Right lung (tissue), 2 donors: ENCODE measurements at regions not wholly inside any gene's neighbourhood (a gene's known extent, or its start where the extent isn't known, plus 50 kb on each side); places are given as distances from the start of the nearest gene placed in this dataset.
"Not testable (repeated sequence)": the region's sequence is repeated elsewhere in the genome, so short reads cannot be mapped to it uniquely, and the experiment has no call there.

Experiments used
- DNase-seq, 2 donors: peaks; one replicate each; pipeline ENCODE4 v3.0.0-alpha.2; 2013

DNA sequence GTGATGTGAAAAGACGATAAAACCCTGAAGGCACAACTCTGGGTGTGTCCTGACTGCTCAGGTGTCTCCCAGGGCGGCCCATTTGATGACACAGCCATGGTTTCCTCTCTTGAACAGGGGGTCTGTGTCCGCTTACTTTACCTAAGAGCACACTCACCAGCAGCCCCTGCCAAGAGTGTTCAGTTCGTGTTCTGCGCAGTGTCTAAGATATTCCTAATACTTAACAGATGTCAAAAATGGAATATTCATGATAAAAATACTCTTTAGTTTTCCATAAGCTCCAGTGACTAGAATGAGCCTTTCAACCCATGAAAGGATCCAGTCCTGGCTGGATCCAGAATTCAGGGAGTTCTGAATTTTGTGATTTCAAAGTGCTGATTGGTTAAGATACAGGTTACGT lies 492.4 kb downstream of the TNS3 start:
- DNase-seq: no peak

DNA sequence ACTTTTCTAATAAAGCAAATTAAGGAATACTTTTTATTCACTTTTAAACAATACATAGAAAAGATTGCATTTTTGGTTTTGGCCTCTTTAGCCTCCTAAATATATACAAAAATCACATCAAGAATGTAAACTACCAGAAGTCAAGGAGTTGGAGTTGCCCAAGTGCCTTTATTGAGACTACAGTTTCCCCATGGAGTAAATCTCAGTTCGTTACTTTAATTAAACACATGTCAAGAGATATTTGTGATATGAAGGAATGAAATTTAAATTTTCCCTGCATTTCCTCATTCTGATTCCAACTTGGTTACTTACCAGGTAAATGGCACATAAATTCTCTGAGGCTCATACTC lies 492.9 kb downstream of the TNS3 start:
- no peak for DNase-seq

DNA sequence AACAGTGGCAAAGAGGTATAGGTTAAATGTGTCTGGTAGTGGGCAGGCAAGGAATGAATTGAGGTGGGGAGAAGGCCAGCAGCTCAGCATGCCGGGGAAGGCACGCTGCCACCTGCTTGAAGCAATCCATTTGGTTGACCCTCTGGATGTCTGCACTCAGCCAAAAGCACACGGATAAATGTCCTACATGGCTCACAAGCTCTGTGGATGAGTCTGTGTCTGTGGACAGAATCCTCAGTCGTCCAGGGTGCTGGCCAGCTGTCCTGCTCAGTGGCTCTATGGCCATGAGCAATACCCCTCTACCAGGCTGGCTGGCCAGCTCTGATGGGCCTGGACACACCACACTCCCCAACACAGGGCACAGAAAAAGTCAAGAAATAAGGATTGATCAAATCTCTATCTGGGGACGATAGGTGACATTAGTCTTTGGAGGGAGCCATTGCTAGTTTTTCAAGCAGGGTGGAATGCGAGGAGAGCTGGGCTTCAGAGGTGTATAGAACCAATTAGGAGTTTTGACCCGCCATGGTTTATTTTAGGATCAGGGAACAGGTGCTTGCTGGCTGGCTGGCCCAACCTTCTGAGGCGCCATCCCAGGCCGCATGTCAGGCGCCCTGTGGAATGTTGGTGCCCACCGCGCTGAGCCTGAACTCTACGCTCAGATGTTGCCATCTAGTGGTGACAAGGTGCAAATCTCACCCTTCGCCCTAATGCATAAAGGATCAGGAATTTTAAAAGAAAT lies 493.4 kb downstream of the TNS3 start:
- peak; percentile 45 to 62 for DNase-seq

DNA sequence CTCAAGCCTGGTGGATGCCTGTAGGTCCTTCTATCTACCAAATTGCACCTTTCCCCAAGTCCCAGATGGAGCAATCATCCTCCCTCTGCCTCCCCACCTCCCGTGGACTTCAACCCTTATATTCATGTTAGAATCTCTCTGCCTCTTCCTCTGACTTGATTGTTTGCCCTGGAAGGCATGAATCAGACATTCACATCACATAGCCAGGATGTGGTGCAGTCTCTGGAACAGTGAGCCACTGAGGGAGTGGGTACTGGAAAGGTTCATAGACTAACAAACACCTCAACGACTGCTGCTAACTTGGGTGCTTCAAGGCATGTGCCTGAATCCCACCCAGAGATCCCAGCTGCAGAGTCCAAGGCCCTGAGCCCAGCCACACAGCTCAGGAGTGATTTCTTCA lies 494.0 kb downstream of the TNS3 start:
- no peak for DNase-seq

DNA sequence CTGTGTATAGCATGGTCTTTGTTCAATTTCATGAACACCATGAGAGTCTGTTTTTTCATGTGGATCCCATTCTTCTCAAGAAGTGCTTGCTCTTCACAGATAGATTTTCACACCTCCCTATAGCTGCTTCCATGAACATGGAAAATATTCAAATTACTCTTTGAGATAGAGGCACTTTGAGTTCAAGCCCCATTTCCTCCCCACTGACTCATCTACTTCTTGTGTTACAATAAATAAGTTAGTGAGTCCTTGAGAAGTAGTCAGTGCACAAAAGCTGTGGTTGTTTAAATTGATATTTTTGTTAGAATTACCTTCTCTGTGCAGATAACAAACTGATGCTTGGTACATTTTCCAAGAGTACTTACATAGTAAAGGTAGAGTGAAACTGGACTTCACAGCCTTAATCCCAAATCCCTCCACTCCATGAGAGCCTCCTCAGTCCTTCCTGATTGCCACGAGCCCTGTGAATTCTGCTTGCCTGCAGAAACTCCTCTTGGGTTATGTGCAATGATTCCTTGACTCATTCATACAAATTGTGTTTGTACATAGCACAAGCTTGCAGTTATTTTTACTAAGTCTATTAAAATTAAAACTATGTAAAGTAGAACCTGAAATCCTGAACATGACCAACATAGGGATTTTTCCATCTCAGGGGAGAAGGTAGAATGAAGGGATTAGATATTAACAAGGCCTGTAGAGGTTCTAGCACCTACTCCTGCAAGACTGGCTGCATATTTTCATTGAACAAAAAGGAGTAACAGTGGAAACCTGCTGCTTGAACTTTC lies 496.2 kb downstream of the TNS3 start:
- DNase-seq: no peak

DNA sequence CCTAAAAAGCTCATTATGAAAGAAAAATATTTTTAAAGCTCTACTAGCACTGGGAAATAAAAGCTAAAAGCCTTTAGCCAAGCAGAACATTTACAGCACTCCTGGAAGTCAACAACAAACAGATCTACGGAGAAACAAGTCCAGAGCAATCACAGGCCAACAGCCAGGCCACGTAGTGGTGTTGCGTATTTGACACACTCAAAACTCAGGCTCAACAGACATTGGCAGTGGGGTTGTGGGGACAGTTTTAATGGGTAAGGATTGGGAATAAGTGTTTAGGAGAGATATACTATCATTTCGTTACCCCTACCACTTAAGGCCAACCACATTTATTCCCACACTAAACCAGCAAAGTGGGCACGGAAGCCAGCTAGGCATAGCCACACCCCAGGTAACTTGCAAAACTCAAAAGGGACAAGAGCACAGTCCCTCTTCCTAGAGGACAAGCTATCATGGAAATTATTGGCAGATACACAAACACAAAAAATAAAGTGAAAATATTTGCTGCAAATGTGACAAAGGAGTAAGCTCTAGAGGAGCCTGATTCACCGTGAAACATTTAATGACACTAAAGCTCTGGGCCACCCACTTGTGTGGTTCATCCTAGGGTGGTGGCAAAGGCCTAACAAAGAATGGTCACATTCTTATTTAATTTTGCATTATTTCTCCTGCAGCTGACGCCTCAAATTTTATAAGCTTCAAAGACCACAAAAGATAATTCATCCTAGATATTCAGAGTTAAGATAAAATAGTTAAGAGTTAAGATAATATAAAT lies 498.2 kb downstream of the TNS3 start:
- no peak for DNase-seq

DNA sequence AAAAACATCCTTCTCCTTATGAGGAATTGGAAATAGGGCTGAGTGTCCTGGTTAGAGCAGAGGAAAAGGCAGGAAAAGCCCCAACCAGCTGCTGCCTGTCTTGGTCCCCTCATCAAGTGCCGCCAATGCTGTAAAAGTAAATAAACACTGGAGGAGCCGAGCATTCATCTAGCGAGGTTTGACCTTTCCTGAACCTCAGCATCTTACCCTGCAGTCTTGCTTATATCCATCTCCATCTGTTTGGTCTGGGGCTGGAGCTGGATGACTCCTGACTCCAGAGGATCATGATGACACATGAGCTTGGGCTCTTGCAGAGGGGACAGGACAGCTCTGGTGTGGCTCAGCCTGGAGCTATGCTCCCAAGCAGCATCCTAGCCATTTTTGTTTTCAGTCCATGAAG lies 501.1 kb downstream of the TNS3 start:
- DNase-seq: peak; percentile 85 to 86

DNA sequence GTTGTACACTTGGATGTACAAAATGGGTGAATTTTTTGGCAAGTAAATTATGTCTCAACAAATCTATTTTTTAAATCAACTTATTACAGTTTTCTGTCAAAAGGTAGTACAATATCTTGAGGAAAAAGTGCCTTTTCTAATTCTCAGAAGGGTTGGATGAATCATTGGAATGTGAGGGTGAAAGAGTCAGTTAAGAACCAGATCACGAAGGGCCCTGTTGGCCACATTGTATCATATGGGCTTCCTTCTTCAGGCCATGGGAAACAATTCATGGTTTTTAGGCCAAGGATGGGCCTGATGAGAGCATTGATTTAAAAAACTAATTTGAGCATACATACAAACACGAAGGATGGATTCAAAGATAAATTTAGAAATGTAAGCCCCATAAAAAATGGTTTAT lies 503.7 kb downstream of the TNS3 start:
- DNase-seq: no peak

DNA sequence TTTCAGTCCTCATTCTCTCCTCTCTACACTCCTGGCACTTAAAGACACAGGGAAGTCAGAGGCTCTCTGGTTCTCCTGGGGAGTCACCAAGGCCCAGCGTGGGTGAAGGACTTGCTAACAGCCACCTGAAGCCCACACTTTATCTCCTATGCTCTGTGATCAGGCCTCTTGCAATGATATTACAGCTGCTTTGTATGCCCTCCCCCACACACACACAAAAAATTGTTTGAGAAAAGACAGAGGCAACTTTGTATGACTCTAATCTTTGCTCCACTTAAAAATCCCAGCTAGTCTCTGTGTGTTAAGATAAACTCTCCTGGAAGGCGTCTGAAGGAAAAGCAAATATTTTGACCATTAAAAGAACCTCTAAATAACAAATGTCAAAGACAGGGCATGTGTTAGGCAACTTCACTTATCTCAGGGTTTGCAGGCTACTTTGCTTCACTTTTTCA lies 507.2 kb downstream of the TNS3 start:
- peak; percentile 28 to 36 for DNase-seq

DNA sequence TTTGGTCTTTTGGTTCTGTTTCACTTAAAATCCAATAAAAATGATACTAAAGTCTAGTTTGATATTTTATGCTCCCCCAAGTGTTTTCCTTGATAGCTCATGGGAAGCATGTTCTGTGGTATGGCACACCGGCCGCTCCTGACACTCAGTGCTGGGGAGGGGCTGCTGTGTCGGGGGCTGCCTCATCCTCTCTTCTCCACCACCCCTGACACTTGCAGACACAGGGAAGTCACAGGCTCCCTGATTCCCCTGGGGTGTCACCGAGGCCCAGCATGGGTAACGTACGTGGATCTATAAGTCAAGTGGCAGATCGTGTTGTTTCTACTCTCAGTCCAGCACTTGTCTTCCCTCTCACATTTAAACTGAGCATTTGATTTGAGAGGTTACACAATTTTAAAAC lies 508.6 kb downstream of the TNS3 start:
- no peak for DNase-seq

DNA sequence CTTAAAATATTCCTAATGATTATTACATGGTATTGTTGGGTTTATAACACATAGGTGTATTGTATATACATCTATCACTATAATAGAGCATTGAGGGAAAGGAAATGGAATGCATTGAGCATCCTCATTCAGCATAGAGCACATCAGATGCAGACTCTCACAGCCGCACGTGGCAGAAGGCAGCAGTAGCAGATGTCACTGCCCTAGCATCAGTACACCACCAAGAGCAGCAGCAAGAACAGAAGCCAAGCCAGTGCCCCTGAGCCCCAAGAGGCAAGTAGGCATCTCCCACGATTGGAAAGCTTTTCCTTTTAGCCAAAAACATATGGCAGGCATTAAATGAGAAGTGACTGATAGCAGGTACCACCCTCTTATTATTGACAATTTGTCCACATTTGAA lies 510.0 kb downstream of the TNS3 start:
- no peak for DNase-seq

DNA sequence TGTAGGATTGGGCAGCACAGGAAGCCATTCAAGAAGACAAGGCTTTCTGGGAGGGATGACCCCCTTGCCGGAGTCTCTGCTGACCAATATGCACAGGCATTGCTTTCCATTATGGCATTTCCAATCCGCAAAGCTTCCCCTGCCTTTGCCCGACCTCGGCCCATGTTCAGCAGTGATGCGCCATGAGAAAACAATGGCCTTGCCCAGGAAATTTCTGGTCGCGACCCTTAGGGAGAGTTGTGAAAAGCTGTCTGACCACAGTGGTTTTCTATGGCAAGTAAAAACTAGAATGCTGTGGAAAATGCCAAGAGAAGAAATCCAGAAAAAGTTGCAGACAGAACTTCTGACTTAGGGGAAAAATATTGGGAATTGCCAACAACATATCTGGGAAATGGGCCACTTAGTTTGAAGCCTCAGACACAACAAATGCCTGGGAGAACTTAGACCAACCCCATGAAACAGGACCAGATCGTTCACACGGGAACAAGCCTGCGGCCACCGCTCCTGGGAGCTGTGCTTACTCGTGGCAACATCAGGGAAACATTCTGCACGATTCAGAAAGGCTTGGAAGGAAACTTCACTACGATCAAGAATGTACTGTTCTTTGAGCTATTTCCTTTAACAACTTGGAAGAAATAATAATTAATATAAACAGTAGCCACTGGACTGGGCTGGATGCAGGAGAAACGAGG lies 512.4 kb downstream of the TNS3 start:
- no peak for DNase-seq

DNA sequence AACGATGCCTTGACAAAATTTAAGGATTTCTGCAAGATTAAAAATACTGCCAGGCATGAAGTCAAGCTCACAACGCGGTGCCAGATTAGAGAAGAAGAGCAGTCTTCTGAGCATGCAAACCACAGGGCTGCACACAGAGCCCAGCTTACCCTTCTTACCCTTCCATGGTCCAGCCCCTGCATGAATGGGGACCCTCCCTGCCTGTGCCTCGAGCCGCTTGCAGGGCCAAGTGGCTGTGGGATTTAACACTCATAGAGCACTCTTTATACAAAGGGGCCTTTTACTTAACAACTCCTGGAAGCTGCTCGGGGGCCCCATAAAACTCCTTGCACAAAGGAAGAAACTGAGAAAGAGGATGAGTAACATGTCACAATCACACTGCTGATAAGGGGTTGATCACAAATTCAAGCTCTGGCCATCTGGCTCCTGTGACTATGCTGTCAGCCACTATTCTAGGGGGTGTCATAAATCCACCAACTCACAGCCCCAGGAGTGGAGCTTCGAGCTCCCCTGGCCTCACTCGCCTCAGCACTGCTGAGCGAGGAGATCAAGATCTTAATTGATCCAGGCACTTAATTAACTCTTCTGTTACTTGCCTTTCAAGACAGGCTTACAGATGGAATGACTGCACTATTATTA lies 514.8 kb downstream of the TNS3 start:
- no peak for DNase-seq

DNA sequence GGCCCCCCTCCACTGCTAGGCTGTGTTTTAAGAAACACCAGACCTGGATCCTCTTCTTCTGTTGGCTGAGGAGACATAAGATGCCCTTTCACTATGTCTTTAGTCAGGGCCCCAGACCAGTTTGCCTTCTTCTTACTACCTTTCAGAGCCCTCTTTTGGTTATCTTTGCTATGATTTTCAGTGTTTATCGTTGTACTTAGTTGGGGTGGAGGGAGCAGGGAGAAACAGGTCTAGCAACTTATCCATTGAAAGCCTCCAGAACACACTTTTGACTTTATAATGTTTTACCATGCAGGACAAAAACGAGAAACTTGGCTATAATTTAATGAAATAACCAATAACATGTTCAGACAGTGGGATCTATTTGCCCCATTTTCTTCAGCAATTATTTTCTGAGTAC lies 525.2 kb downstream of the TNS3 start:
- no peak for DNase-seq

DNA sequence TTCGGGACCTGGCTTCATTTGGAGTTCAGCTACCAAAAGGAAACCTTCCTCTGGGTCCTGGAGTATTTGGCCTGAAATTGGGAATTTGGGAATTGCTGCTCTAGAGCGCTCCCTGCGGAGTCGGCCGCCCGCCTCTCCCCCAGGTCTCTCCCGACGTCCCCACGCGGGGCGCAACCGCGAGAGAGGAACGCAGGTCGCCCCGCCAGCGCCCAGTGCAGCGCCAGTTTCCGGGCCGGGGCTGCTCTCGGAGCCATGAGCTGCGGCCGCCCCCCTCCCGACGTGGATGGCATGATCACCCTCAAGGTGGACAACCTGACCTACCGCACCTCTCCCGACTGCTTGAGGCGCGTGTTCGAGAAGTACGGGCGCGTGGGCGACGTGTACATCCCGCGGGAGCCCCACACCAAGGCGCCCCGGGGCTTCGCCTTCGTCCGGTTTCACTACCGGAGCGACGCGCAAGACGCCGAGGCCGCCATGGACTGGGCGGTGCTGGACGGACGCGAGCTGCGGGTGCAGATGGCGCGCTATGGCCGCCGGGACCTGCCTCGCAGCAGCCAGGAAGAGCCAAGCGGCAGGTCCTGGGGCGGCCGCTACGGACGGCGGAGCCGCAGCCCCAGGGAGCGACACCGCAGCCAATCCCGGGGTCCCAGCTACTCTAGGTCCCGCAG lies 529.2 kb downstream of the TNS3 start:
- not testable (repeated sequence) for DNase-seq

DNA sequence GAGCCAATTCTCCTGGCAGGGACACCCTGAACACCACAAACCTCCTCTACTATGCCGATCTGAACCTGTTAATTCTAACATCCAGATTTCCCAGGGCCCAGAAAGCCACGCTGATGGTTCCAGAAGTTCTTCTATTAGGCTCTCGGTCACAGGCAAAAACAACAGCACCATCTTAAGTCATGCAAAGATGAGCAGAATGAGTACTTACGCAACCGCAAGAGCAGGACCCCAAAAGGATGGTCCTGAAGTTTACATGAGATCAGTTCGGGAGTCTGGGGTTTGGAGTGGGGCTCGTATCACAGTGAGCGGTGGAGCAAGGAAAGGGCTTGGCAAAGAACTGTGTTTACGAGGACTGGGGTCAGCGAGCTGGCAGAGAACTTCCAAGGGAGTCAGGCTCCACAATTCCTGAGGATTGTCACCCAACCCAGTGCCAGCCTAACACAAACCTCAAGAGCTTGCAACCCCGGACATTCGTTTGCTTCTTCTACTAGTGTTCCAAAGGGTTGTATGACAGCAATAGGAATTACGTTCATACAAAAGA lies 532.6 kb downstream of the TNS3 start:
- DNase-seq: no peak

DNA sequence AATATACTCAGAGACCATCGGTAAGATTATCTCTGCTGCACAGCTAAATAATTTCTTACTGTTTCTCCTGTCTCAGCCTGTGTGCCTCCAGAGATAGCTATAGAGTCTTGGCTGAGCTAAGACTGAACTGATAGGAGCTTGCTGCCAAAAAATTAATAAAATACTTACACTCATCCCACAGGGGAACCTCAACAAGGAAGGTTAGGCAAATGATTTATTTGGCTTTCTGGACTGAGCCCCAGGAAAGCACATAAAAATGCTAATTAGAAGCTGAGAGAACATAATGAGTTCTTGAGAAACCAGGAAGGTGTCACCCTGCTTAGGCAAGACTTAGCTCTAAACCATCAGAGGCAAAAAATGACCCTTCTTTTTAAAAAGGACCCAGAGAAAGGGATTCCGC lies 534.5 kb downstream of the TNS3 start:
- no peak for DNase-seq

DNA sequence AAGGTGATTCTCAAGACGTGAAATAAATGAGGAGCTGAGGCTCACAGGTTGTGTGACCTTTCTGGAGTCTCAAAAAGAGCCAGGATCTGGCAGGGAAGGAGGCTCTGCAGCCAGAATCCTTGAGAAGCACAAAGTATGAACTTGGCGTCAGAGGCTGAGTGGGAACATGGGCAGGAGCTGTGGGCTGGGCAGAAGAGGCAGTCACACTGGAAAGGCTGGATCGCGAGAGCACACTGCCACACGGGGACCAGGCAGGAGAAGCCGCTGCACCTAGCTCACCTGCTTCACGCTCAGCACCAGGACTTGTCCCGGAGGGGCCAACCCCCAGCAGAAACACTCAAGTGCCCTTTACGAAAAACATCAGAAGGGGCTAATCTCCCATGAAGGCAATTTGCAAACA lies 535.0 kb downstream of the TNS3 start:
- no peak for DNase-seq

DNA sequence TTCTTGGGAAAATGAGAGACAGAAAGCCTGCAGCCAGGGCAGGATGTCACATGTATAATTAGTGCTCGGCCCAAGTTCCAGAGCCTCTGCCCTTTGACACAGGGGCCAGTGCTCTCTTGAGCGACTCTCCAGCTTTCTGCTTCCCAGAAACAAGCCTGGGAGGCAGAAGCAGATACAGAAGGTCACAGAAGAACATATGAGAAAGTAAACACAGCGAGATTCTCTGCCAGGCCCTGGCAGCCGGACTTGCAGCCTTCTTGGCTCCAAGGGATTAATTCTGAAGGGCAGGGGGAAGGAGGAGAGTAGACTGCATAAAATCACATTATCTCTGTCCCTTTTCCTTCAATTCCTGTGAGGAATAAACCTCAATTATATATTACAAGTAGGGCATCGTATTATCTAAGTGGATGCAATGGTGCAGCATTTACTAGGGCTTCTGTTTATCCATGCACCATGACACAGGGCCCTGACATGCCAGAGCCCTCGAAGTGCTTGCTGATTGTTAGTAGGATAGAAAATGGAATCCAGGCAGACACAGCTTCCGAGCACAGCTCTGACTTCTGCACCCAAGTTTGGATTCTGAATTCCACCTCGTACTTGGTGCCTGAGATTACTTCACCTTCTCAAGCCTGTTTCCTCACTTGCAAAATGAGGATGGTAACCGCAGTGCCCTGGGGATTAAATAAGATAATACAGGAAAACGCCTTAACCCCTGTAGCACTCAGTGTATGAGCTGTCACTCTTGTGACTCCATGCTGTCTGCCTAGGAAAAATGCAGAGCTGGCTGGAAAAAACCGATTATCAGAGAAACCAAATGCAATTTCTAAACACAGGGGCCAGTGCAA lies 536.5 kb downstream of the TNS3 start:
- DNase-seq: peak in 1 of 2 donors; percentile 39

DNA sequence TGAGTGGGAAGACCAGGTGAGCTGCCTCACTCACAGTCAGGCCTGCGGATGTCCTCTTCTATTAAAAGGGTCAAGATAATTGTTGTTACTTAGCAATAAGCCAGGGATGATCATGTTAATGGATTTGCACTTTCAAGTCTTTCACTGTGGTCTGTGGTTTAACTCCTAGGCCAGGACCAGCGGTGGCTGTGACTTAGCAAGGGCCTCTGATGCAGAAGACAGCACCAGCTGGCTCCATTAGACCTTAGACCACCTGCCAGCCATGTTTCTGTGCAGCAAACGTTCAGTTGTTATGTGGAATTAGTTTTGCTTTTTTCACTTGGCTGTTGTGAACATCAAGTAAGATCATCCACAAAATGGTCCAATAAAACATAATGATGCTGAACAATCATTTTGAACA lies 537.3 kb downstream of the TNS3 start:
- no peak for DNase-seq
